Heart right ventricle (tissue), 16 donors: ENCODE measurements at regions not wholly inside any gene's neighbourhood (a gene's known extent, or its start where the extent isn't known, plus 50 kb on each side); places are given as distances from the start of the nearest gene placed in this dataset.

Experiments used
- ATAC-seq, 8 donors: fragments of 200-7000 bp; cut with Tn5 transposase; one replicate each; pipeline ENCODE4 v1.9.1; 2020; ENCODE audit warnings: mild to moderate bottlenecking in 8 of 8, moderate library complexity in 8 of 8, moderate number of reproducible peaks in 1 of 8
- DNase-seq, 2 donors: peaks; one replicate each; pipeline ENCODE4 v3.0.0-alpha.2; 2020
- H3K27ac ChIP-seq, 10 donors: fragments of 200-600 bp; sonication (generic) in 2 of 10; one replicate each; pipeline versions ENCODE4 v1.5.0 to v1.8.0; 2020 to 2022; ENCODE audit warnings: mild to moderate bottlenecking in 3 of 10
- H3K27me3 ChIP-seq, 7 donors: fragments of 200-600 bp; one replicate each; pipeline ENCODE4 v1.8.0; 2021 to 2022; ENCODE audit warnings: mild to moderate bottlenecking in 2 of 7
- H3K36me3 ChIP-seq, 9 donors: fragments of 200-600 bp; sonication (generic) in 1 of 9; one replicate each; pipeline versions ENCODE4 v1.5.0 to v1.8.0; 2020 to 2022; ENCODE audit warnings: mild to moderate bottlenecking in 2 of 9
- H3K4me1 ChIP-seq, 9 donors: fragments of 200-600 bp; sonication (generic) in 1 of 9; one replicate each; pipeline versions ENCODE4 v1.5.0 to v1.8.0; 2020 to 2022; ENCODE audit warnings: mild to moderate bottlenecking in 4 of 9
- H3K4me3 ChIP-seq, 10 donors: fragments of 200-600 bp; sonication (generic) in 2 of 10; one replicate each; pipeline versions ENCODE4 v1.5.0 to v1.8.0; 2020 to 2022; ENCODE audit warnings: mild to moderate bottlenecking in 7 of 10, moderate library complexity in 2 of 10
- H3K9me3 ChIP-seq, 11 donors: fragments of 200-600 bp in 10 of 11; sonication (generic) in 2 of 11; one replicate each; pipeline versions ENCODE4 v1.5.0 to v1.8.0; 2013 to 2022; ENCODE audit warnings: mild to moderate bottlenecking in 2 of 11, control low read depth in 1 of 11, moderate library complexity in 1 of 11
- WGBS, 2 donors: extraction: QIAGEN DNeasy Blood & Tissue Kit; methylation state at CpG; one replicate each; pipeline ENCODE4 v1.1.7; 2013; ENCODE audit warnings: inconsistent platforms in 1 of 2; 5-methylcytosine and 5-hydroxymethylcytosine counted together
- intact Hi-C, 10 donors: fragments of 100-400 bp; cut with DNase I; formaldehyde crosslinking; loops; one replicate each; pipeline versions ENCODE4 v1.11.1 to v1.14.2; 2022
- TF ChIP-seq, protein P1 (sequence below), 9 donors: fragments of 200-600 bp; sonication (generic) in 2 of 9; IDR thresholded peaks; one replicate each; pipeline versions ENCODE4 v1.5.0 to v1.8.0; 2021 to 2022; ENCODE audit warnings: antibody characterized with exemption in 9 of 9, mild to moderate bottlenecking in 5 of 9, moderate library complexity in 1 of 9
- donor health status: Arrhythmogenic right ventricular cardiomyopathy.
- donor health status: ischemic (EF 13 %, LVEDD 7.1; RV severe dilation, severe dysfunction).
- donor health status: healthy with polysubstance abuse.
- donor health status: DM: no; HTN: yes; CAD: no.
- donor health status: DM: no; HTN: no; CAD: no.
- donor health status: ischemic (EF 25% LVEDD 6.9; RV normal size, moderate dysfunction).
- donor health status: ischemic (EF 25% LVEDD 5.7; RV mildly dilated, moderate dysfunction).
- donor health status: healthy.
- donor health status: DM: yes; HTN: yes; CAD: no.
- donor health status: Ischemic cardiomyopathy.
- donor health status: ischemic (EF 35%, LVEDD 5.7; RV mildly dilated, moderate dysfunction).
- donor health status: nonischemic (EF 11% LVEDD 7.7; RV severe dilation, severe dysfunction).
- donor health status: DM: yes; HTN: yes; CAD: no.
- donor health status: PGD.
- donor health status: ischemic (EF 29% LVEDD 5.4; RV normal size, mild dysfunction).
- donor health status: nonischemic (EF 23%, LVEDD 6.1; RV moderate dilation, normal function).

DNA sequence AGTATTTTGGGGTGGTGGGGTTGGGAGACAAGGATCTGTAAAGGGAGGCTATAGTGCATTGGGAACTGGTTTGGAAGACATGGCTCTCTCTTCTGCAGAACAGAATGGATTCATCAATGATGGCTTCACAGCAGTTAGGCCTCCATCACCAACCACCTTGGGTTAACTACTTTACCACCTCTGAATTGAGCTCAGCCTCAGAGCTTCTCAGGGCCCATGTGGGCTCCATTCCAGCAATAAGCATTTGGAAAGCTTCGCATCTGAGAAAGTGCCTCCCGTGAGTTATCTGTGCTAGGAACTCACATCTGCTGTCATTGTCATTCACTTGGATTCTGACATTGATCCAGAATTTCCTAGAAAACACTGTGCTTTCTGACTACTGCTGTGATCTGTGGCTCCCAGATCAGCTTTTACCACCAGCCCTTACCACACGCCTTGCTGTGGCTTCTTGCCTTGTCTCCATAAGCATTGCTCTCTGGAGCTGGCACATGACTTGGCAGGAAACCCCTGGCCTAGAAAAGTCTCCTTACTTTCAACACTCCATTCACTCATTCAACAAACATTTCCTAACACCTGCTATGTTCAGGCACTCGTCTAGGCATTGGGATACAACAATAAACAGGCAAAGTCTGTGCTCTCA lies 70.7 kb upstream of the ADO start:
- DNase-seq (peak; percentile 14 to 20), ATAC-seq (peak; percentile 30 to 94 (median 74))
- WGBS, 2 donors = 42 to 51% methylated on average over 4 of the region's 4 CpGs
- intact Hi-C loops = no loop called here
- Histone ChIP-seq H3K36me3 (no peaks in the 10 kb centered on the region), H3K27me3 (peaks cover 0 to 6% (median 0%) of the 10 kb centered on the region in 7 donors), H3K9me3 (no peaks in the 10 kb centered on the region), H3K27ac (no peak overlapping the region), H3K4me1 (peaks cover 0 to 20% (median 0%) of the 10 kb centered on the region in 9 donors), H3K4me3 (no peak overlapping the region)
- TF ChIP-seq, protein P1, sequence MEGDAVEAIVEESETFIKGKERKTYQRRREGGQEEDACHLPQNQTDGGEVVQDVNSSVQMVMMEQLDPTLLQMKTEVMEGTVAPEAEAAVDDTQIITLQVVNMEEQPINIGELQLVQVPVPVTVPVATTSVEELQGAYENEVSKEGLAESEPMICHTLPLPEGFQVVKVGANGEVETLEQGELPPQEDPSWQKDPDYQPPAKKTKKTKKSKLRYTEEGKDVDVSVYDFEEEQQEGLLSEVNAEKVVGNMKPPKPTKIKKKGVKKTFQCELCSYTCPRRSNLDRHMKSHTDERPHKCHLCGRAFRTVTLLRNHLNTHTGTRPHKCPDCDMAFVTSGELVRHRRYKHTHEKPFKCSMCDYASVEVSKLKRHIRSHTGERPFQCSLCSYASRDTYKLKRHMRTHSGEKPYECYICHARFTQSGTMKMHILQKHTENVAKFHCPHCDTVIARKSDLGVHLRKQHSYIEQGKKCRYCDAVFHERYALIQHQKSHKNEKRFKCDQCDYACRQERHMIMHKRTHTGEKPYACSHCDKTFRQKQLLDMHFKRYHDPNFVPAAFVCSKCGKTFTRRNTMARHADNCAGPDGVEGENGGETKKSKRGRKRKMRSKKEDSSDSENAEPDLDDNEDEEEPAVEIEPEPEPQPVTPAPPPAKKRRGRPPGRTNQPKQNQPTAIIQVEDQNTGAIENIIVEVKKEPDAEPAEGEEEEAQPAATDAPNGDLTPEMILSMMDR (IDR thresholded peaks at IDR 0.05) = no peak

DNA sequence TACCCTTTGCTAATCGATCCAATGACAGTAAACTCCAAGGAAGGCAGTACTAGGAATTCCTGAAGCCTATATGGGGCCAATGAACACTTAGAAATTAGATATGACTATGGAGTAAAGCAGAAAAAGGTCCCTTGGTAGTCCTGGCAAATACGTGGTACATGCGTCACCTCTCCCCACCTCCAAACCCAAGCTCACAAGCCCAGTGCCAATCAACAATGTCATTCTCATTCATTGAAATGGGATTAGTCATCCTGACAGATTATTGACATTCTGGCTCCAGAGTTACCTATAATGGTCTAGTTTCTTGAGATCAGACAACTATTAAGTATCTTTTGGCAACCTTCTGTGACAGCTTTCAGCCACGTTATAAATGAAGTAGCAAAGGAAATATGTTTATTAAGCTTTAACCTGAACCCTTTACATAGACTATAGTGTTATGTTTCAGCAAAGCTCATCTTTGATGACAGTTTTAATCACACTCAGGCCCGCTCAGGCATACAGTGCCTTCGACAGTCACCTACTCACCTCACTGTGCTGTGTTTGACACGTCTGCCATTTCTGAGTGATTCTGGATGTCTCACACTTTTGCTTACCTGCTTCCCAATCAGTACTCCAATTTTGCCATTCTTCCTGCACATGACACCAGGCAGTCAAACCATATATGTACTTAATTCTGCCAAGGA lies 69.6 kb upstream of the ADO start:
- no peak overlapping the region for H3K27ac ChIP-seq
- 78 to 84% methylated on average over 7 of the region's 7 CpGs for WGBS, 2 donors
- H3K4me1 ChIP-seq = peaks cover 0 to 18% (median 0%) of the 10 kb centered on the region in 9 donors
- no peaks in the 10 kb centered on the region for H3K9me3 ChIP-seq
- peaks cover 0 to 6% (median 0%) of the 10 kb centered on the region in 7 donors for H3K27me3 ChIP-seq
- no peak overlapping the region for H3K4me3 ChIP-seq
- intact Hi-C loops = no loop called here
- DNase-seq = no peak
- H3K36me3 ChIP-seq = no peaks in the 10 kb centered on the region
- no peak for ATAC-seq
- TF ChIP-seq, protein P1 (IDR thresholded peaks at IDR 0.05) = no peak

DNA sequence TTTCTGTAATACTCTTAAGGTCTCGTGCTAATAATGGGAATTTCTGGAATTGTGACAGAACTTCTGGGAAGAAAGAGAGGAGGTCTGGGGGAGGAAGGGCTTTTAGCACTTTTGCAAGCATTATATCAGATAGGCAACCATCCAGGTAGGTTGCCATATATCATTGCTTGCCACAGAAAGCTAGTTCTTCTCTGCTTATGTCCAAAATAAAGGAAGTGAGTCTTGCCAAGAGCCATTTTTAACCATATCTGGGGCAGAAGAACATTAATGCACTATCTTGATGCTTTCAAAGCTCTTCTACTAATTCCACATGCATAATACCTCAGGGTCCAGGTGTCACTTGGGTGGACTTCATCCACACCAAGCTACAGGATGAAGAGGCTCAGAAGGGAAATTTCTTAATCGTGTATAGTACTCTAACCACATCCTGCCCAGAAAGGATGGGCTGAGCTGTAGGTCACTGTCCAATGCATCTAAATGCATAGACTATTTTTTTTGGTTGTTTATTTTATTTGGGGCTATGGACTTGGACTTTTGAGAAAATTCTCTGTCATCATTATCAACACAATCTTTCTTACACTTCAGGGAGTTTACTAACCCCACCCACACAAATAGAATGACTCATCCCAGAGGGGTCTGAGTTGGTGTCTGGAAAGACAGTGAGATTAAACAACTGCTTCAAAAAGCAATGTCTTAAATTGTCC lies 68.9 kb upstream of the ADO start:
- 61 to 73% methylated on average over 2 of the region's 2 CpGs for WGBS, 2 donors
- Histone ChIP-seq H3K4me3 (no peak overlapping the region), H3K4me1 (peaks cover 0 to 18% (median 0%) of the 10 kb centered on the region in 9 donors), H3K9me3 (no peaks in the 10 kb centered on the region), H3K36me3 (no peaks in the 10 kb centered on the region), H3K27ac (no peak overlapping the region), H3K27me3 (peaks cover 0 to 5% (median 0%) of the 10 kb centered on the region in 7 donors)
- ATAC-seq = no peak
- no peak for DNase-seq
- intact Hi-C loops = no loop called here
- TF ChIP-seq, protein P1 (IDR thresholded peaks at IDR 0.05) = no peak

DNA sequence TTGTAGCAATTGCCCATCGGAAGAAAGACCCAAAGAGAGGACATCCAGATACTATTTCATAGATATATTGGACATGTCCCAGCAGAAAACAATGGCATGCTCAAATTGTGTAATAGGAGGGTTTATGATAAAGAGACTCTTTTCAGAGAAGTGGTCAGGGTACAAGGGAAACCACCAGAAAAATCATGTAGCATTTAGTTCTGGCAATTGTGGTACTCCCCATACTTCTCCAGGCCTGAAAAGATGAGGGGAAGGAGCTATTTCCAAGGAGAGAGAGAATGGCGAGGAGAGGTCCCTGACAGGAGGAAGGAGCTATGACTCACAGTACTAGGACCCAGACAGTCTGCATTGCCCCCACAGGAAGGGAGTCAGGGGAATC lies 68.4 kb upstream of the ADO start:
- Histone ChIP-seq H3K4me3 (no peak overlapping the region), H3K27ac (no peak overlapping the region), H3K27me3 (peaks cover 0 to 4% (median 0%) of the 10 kb centered on the region in 7 donors), H3K4me1 (peaks cover 0 to 18% (median 0%) of the 10 kb centered on the region in 9 donors), H3K36me3 (no peaks in the 10 kb centered on the region), H3K9me3 (no peaks in the 10 kb centered on the region)
- 82 to 85% methylated on average over 2 of the region's 2 CpGs for WGBS, 2 donors
- intact Hi-C loops = no loop called here
- ATAC-seq = no peak
- no peak for DNase-seq
- TF ChIP-seq, protein P1 (IDR thresholded peaks at IDR 0.05) = no peak
